ENCODE measurements at regions not wholly inside any gene's neighbourhood (a gene's known extent, or its start where the extent isn't known, plus 50 kb on each side); places are given as distances from the start of the nearest gene placed in this dataset.

GRCh38 chr15:29352402-29352801 lies 82.8 kb upstream of the NSMCE3 start:
- no peak for TF ChIP-seq CTCF (conservative IDR thresholded peaks at IDR 0.05; ENCODE audit: control insufficient read depth, insufficient read depth, low read depth, low read length)
- no peak for DNase-seq (ENCODE audit: low read depth)
- no peak overlapping the region for H3K4me3 ChIP-seq (ENCODE audit: control insufficient read depth, low read depth, low read length)

- no peak for TF ChIP-seq CTCF (conservative IDR thresholded peaks at IDR 0.05; ENCODE audit: control insufficient read depth, insufficient read depth, low read depth, low read length)
- no peak for DNase-seq (ENCODE audit: low read depth)
- no peak overlapping the region for H3K4me3 ChIP-seq (ENCODE audit: control insufficient read depth, low read depth, low read length)
These were observed 79.6 kb upstream of the NSMCE3 start for GRCh38 chr15:29349196-29349595.

- H3K4me3 ChIP-seq (ENCODE audit: control insufficient read depth, low read depth, low read length), result no peak overlapping the region
- no peak for DNase-seq (ENCODE audit: low read depth)
- no peak for TF ChIP-seq CTCF (conservative IDR thresholded peaks at IDR 0.05; ENCODE audit: control insufficient read depth, insufficient read depth, low read depth, low read length)
These were observed 78.8 kb upstream of the NSMCE3 start for GRCh38 chr15:29348336-29348914.

GRCh38 chr15:29346998-29347397 lies 77.4 kb upstream of the NSMCE3 start:
- no peak overlapping the region for H3K4me3 ChIP-seq (ENCODE audit: control insufficient read depth, low read depth, low read length)
- no peak for TF ChIP-seq CTCF (conservative IDR thresholded peaks at IDR 0.05; ENCODE audit: control insufficient read depth, insufficient read depth, low read depth, low read length)
- DNase-seq (ENCODE audit: low read depth), result no peak

GRCh38 chr15:29345549-29346525 lies 76.2 kb upstream of the NSMCE3 start:
- H3K4me3 ChIP-seq (ENCODE audit: control insufficient read depth, low read depth, low read length), result no peak overlapping the region
- DNase-seq (ENCODE audit: low read depth), result no peak
- TF ChIP-seq CTCF (conservative IDR thresholded peaks at IDR 0.05; ENCODE audit: control insufficient read depth, insufficient read depth, low read depth, low read length), result no peak

GRCh38 chr15:29344474-29344873 lies 74.9 kb upstream of the NSMCE3 start:
- TF ChIP-seq CTCF (conservative IDR thresholded peaks at IDR 0.05; ENCODE audit: control insufficient read depth, insufficient read depth, low read depth, low read length), result no peak
- no peak overlapping the region for H3K4me3 ChIP-seq (ENCODE audit: control insufficient read depth, low read depth, low read length)

More at GRCh38 chr15:29344474-29344873, 74.9 kb upstream of the NSMCE3 start:
- DNase-seq (ENCODE audit: low read depth), result no peak

Measured in fibroblast of mammary gland (primary cell).